DMS53 (cell line): ENCODE measurements at regions not wholly inside any gene's neighbourhood (a gene's known extent, or its start where the extent isn't known, plus 50 kb on each side); places are given as distances from the start of the nearest gene placed in this dataset.

Experiments used
- DNase-seq: peaks from one replicate; lab custom pipeline; 2025; lab: John Stamatoyannopoulos, UW

DNA sequence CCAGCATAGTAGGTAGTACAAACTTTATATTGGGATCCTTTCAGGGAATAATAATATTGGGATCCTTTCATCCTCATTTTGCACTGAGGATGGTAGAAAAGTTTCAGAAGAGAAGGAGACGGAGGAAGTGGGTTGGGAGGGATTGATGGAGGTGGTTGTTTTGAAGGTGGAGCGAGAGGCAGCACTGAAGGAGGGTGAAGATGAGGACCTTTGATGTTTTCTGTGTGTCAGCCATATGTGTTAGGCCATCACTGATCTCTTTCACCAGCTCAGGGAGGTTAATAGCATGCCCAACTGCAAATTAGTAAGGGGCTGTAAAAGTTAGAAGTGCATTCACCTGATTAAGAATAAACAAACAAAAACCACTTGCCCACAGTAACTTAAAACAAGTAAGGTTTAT, 275.5 kb upstream of the B3GAT1 start:
- DNase-seq, result no peak

DNA sequence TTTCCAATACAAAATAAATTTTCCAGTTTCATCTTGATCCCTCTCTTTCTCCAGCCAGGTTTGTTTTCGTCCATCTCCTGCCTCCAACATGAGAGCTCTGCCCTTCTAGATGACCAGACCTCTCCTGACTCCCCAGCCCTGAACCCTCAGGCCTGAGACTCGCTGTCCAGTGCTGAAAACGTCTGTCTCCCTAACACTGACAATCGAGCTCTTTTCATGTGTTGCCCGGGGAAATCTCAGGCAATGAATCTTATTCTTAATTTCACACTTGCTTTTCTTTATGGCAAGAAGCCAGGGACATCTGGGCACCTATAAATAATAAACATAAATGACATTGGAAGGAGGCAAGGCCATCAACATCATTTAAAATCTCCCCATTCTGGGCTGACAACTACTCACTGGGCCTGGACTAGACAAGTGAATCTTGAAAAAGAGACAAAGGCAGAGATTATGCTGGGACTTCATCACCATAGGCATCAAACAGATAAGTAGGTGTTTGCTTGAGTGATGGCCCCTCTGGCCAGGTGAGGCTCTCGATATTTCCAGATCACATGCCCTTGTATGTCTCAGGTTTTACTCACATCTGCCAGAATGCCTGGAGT, 274.5 kb upstream of the B3GAT1 start:
- no peak for DNase-seq

- no peak for DNase-seq
These were observed 273.8 kb upstream of the B3GAT1 start for GRCh38 chr11:134685793-134686380.

- DNase-seq, result no peak
These were observed 272.5 kb upstream of the B3GAT1 start for GRCh38 chr11:134684576-134684975.

DNA sequence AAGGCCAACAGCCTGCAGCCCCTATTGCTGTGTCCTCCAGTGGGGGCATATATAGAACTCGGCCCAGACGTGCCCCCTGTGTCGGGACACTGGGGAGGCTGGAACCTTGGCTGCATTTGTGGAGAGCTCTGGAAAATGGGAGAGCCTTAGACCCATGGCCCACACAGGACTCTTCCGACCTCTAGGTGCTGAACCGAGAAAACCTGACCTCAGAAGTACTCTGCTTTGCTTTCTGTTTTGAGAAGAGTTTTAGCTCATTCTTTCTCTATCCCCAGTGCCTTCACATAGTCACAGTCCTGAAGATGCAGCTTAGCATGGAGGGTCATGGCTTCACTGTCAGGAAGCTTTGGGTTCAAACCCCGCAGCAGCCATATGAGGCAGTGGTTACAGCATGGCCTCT, 271.8 kb upstream of the B3GAT1 start:
- DNase-seq, result no peak

DNA sequence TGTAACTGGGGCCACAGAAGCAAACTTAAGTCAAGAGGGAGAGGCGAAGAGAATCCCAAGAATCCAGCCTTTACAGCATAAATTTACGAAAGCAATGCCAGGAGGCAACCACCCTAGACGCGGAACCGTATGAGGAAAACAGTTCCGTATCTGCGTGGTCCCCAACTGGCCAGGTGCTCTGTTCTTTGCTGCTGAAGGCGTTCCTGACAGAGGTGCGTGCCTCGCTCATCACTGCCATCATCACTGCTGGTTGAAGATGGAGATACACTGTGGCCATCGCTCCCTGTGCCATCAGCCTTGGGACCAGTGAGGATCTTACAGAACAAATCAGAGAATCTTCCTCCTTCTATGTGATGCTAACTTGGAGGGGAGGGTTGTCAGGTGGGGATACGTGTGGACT, 270.5 kb upstream of the B3GAT1 start:
- no peak for DNase-seq

DNA sequence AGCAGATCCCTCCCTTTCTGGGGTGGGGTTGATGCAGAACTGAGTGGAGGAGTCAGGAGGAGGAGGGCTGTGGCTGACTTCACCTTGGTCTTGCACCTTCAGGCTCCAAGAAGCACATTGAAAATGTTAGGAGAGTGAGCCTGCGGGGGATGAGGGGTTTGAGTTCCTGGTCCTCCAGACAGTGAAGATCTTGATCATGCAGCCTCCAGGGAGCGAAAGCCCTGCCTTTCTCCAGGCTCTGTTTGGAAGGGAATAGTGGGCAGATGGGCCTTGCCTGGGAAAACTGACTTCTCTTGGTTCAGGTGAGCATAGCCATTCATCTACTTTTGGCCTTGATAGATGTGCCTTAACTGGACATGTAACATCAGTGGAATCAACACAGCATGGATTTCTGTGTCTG, 267.6 kb upstream of the B3GAT1 start:
- no peak for DNase-seq

DNA sequence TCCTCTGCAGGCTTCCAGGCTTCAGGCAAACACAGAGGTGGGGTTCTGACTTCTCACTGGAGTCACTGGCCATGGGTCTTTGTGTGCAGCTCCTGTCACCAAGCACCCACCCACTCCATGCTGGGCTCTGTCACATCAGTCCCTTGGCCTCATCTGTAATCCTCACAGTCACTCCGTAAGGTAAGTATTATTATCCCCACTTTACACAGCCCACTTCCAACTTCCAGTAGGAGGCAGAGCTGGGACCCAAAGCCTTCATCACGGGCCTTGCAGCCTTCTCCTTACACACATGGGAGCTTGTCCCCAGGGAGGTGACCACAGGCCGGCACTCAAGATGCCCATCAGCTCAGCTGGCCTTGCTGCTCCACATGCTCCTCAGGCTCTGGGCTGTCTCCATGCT, 266.7 kb upstream of the B3GAT1 start:
- no peak for DNase-seq

- DNase-seq, result no peak
These were observed 266.0 kb upstream of the B3GAT1 start for GRCh38 chr11:134677891-134678551.

DNA sequence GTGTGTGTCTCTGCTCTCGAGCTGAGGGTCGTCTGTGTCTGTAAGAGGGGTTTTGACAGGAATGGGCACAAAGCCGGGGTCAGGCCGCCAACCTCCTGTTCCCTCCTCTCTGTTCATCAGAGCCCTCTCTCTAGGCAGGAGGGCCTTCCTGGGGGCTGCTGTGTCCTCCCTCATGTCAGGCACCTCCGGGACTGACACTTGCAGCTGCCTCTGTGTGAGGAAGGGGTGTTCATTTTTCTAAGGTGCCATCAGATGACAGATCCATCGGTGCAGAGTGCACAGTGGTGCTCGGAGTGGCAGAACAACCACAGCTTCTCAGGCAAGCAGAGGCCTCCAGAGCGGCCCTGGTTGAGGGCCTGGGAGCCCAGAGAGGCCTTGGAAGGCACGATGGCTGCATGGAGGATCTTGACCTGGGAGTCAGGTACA, 265.4 kb upstream of the B3GAT1 start:
- DNase-seq, result no peak

- no peak for DNase-seq
These were observed 264.7 kb upstream of the B3GAT1 start for GRCh38 chr11:134676516-134677287.

DNA sequence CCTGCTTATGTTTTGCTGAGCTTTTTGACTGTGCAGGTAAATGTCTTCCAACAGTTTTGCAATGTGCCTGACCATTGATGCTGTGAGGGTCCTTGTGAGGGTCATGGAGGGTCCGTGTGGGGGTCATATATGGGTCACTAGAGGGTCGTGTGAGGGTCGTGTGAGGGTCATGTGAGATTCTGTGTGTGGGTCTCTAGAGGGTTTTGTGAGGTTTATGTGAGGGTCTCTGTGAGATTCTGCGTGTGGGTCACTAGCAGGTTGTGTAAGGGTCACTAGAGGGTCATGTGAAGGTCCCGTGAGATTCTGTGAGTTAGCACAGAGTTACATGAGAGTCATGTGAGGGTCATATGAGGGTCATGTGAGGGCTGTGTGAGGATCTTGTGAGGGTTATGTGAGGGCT, 263.9 kb upstream of the B3GAT1 start:
- no peak for DNase-seq

DNA sequence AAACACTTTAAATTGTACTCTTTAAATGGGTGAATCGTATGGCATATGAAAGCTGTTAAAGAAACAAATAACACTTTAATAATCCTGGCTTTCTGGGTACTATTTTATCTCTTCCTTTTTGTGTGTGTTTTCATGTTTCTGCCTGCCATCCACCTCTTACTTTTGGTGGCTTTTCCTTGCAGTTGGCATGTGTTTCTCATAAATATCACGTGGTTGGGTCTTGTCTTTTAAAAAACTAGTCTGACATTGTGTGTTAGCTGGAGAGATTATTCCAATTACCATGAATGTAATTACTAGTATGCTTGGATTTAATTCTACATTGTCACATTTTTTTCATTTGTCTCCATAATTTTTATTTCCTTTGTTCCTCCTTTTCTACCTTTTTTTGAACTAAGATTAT, 262.9 kb upstream of the B3GAT1 start:
- DNase-seq, result no peak

DNA sequence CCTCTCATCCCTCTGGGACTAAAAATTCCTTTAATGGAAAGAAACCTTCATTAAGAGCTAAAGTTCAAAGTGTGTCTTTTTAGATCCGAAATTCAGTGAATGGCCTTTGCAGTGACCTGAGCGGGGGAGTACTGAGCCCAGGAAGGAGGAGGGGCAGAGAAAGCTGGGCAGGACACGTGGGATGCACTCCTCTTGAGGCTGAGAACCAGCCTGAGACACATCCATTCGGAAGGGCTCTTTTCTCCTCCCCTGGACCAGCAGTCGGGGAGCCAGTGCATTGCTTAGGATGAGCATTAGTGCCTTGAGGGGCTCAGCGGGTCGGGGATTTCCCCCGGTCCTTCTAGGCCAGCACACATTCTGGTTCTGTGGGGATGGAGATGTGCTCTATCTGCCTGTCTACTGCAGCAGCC, 258.9 kb upstream of the B3GAT1 start:
- DNase-seq, result no peak

GRCh38 chr11:134670247-134670782, 258.3 kb upstream of the B3GAT1 start:
- DNase-seq, result no peak

DNA sequence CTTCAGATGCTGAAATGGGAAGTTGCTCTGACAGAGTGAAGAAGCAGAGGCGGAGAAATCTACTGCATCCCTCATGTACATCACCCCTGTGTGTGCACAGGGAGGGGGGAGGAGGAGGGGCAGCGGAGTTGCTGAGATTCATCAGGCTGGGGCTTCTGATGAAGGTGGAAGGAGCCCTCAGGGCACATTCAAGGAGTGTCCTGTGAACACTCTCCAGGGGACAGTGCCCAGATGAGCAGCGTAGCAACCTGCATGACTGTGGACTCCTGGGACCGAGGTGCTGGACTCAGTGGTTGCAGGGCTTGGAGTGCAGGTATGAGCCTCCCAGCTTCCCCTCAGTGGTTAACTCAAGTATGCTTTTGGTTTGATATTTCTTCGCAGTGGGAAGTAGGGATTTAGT, 257.8 kb upstream of the B3GAT1 start:
- DNase-seq, result no peak

GRCh38 chr11:134668796-134669195, 256.8 kb upstream of the B3GAT1 start:
- DNase-seq, result no peak

DNA sequence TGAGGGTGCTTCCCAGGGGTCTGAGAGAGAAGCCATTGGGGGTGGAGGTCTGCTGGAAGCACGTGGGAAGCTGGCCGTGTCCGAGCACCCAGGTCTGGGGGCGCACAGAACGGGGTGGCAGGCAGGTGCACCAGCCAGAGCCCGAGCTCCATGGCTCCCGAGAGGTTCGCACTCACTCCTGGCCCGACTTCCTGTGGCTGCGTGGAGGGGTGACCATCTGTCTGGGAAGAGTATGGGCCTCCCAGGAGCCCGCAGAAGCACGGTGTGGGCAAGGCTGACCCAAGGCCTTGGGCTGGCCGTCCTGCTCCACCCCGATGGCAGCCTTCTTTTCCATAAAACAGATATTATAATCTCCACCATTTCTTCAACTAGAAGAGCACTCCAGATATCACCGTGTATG, 256.0 kb upstream of the B3GAT1 start:
- no peak for DNase-seq

DNA sequence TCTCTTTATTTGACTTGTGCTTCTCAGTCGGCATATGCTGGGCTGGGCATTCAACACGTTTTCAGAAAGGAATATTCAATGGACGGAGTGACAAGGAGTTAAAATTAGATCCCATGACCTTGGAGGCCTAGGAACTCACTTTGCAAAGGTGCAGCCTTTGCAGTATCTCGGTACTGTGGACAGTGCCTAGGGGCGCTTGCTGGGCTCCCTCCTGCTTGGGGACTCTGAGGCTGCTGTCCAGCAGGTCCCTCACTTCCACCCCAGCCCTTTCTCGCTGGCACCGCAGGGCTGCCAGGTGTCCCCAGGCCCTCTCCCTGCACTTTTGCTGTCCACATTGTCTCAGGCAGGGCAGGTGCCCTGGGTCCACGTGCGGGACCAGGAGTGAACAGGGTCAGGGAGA, 255.5 kb upstream of the B3GAT1 start:
- no peak for DNase-seq

DNA sequence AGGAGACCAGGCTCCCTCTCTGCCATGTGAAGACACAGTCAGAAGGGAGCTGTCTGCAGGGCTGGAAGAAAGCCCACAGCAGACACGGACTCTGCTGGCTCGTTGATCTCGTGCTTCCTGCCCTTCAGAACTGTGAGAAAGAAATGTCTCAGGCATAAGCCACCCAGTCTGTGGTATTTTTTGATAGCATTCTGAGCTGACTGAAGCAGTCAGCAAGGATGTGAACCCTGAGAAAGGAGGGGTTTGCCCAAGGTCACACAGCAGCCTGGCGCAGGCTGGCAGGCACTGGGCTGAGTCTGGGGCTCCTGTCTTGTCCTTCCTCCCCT, 255.1 kb upstream of the B3GAT1 start:
- DNase-seq, result no peak

GRCh38 chr11:134666273-134667174, 254.5 kb upstream of the B3GAT1 start:
- no peak for DNase-seq
